ENCODE measurements at regions not wholly inside any gene's neighbourhood (a gene's known extent, or its start where the extent isn't known, plus 50 kb on each side); places are given as distances from the start of the nearest gene placed in this dataset.

DNA sequence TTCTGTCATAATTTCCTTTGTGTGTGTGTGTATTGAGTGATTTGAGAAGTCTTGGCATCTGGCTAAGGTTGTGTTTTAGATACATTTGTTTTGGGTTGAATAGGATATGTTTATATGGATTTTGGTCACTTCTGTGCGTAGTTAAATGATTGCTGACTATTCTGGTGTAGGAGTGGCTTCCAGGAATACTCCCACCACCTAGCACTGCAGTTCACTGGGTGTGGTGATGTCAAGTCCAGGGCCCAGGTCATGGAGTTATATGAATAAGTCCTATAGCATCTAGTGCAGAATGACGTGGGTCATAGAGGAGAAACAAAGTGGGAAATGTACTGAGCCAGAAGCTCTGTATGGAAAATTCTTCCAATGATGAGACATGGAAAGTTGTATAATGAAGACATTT lies 465.4 kb upstream of the CCL2 start:
- Histone ChIP-seq H3K4me2 (replicated peaks; ENCODE audit: extremely low read depth, low read length, poor library complexity, severe bottlenecking) (no peak overlapping the region), H3K36me3 (replicated peaks in 1 of 2; ENCODE audit: control insufficient read depth in 1 of 2, insufficient read depth in 2 of 2, low read length in 2 of 2) (no peaks in the 10 kb centered on the region), H3K9me3 (replicated peaks in 1 of 2; ENCODE audit: control insufficient read depth in 1 of 2, insufficient read depth in 1 of 2, low read length in 2 of 2) (no peaks in the 10 kb centered on the region), H2AFZ (ENCODE audit: insufficient read depth, low read depth, low read length, poor library complexity, severe bottlenecking) (no peak overlapping the region), H3K9ac (ENCODE audit: insufficient read depth, low read length, poor library complexity, severe bottlenecking) (no peak overlapping the region), H3K27me3 (ENCODE audit: control insufficient read depth in 2 of 2, insufficient read depth in 2 of 2, low read length in 2 of 2) (no peaks in the 10 kb centered on the region), H3K79me2 (ENCODE audit: insufficient read depth, low read length) (no peaks in the 10 kb centered on the region), H3K27ac (ENCODE audit: low read depth in 1 of 2, low read length in 2 of 2) (no peak overlapping the region), H4K20me1 (ENCODE audit: insufficient read depth, low read length) (no peaks in the 10 kb centered on the region), H3K4me3 (replicated peaks in 1 of 3; ENCODE audit: low read depth in 2 of 3, low read length in 3 of 3) (no peak overlapping the region), H3K4me1 (ENCODE audit: control insufficient read depth in 1 of 2, insufficient read depth in 2 of 2, low read length in 2 of 2) (no peaks in the 10 kb centered on the region)
- H3K4me3 Mint-ChIP-seq = no peak overlapping the region
- no peak for DNase-seq
- peaks cover 0 to 4% (median 0%) of the 10 kb centered on the region in 7 donors for H3K9me3 Mint-ChIP-seq
- no peaks in the 10 kb centered on the region for H3K4me1 Mint-ChIP-seq
- WGBS (ENCODE audit: insufficient coverage) = no CpG with 5 or more reads among the region's 2 CpGs
- no peaks in the 10 kb centered on the region for H3K36me3 Mint-ChIP-seq
- peaks cover 3 to 15% (median 10%) of the 10 kb centered on the region in 3 donors for H3K27me3 Mint-ChIP-seq (ENCODE audit: low read depth in 3 of 3)
- TF ChIP-seq, protein P1, sequence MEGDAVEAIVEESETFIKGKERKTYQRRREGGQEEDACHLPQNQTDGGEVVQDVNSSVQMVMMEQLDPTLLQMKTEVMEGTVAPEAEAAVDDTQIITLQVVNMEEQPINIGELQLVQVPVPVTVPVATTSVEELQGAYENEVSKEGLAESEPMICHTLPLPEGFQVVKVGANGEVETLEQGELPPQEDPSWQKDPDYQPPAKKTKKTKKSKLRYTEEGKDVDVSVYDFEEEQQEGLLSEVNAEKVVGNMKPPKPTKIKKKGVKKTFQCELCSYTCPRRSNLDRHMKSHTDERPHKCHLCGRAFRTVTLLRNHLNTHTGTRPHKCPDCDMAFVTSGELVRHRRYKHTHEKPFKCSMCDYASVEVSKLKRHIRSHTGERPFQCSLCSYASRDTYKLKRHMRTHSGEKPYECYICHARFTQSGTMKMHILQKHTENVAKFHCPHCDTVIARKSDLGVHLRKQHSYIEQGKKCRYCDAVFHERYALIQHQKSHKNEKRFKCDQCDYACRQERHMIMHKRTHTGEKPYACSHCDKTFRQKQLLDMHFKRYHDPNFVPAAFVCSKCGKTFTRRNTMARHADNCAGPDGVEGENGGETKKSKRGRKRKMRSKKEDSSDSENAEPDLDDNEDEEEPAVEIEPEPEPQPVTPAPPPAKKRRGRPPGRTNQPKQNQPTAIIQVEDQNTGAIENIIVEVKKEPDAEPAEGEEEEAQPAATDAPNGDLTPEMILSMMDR (IDR thresholded peaks at IDR 0.05) = no peak
- no peak overlapping the region for H3K27ac Mint-ChIP-seq
- intact Hi-C loops (cut with micrococcal nuclease) = loop anchor here in 1 of 2 donors (10.0 kb wide), 1 partner anchor 375 kb away; no protein-coding TSS in a partner anchor

DNA sequence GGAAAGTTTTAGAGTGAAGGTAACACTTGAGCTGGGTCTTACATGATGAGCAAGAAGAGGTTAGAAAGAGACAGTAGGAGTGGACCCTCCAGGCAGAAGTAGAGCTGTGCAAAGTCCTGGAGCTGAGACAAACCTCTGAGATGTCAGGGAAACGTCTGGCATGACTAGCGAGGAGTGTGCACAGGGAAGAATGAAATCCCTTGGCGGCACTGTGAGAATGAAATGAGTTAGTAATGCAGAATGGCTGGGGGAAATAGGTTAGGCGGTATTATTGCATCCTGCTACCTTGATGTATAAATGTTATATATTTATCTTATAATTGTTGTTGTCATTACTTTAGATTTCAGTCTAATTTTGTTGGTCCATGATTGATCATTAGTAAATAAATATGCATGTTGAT lies 457.9 kb upstream of the CCL2 start:
- TF ChIP-seq, protein P1 (IDR thresholded peaks at IDR 0.05) = no peak
- H3K27ac ChIP-seq (ENCODE audit: low read depth in 1 of 2, low read length in 2 of 2) = no peak overlapping the region
- Mint-ChIP-seq H3K36me3 (no peaks in the 10 kb centered on the region), H3K27me3 (ENCODE audit: low read depth in 3 of 3) (peaks cover 2 to 11% (median 9%) of the 10 kb centered on the region in 3 donors), H3K4me1 (peaks cover under 1% of the 10 kb centered on the region), H3K27ac (no peak overlapping the region), H3K9me3 (peaks cover 0 to 2% (median 0%) of the 10 kb centered on the region in 7 donors), H3K4me3 (no peak overlapping the region)
- H3K4me2 ChIP-seq (replicated peaks; ENCODE audit: extremely low read depth, low read length, poor library complexity, severe bottlenecking) = no peak overlapping the region
- H3K4me1 ChIP-seq (ENCODE audit: control insufficient read depth in 1 of 2, insufficient read depth in 2 of 2, low read length in 2 of 2) = peaks cover 5% of the 10 kb centered on the region in 2 donors
- H3K36me3 ChIP-seq (replicated peaks in 1 of 2; ENCODE audit: control insufficient read depth in 1 of 2, insufficient read depth in 2 of 2, low read length in 2 of 2) = no peaks in the 10 kb centered on the region
- H2AFZ ChIP-seq (ENCODE audit: insufficient read depth, low read depth, low read length, poor library complexity, severe bottlenecking) = no peak overlapping the region
- H3K9ac ChIP-seq (ENCODE audit: insufficient read depth, low read length, poor library complexity, severe bottlenecking) = no peak overlapping the region
- 88% methylated on average over 2 of the region's 4 CpGs for WGBS (ENCODE audit: insufficient coverage)
- H4K20me1 ChIP-seq (ENCODE audit: insufficient read depth, low read length) = no peaks in the 10 kb centered on the region
- no peaks in the 10 kb centered on the region for H3K27me3 ChIP-seq (ENCODE audit: control insufficient read depth in 2 of 2, insufficient read depth in 2 of 2, low read length in 2 of 2)
- no peaks in the 10 kb centered on the region for H3K9me3 ChIP-seq (replicated peaks in 1 of 2; ENCODE audit: control insufficient read depth in 1 of 2, insufficient read depth in 1 of 2, low read length in 2 of 2)
- intact Hi-C loops (cut with micrococcal nuclease) = no loop called here
- H3K79me2 ChIP-seq (ENCODE audit: insufficient read depth, low read length) = no peaks in the 10 kb centered on the region
- no peak overlapping the region for H3K4me3 ChIP-seq (replicated peaks in 1 of 3; ENCODE audit: low read depth in 2 of 3, low read length in 3 of 3)
- no peak for DNase-seq

Measured in CD14-positive monocyte (primary cell).